KMS-11 (cell line): ENCODE measurements at regions not wholly inside any gene's neighbourhood (a gene's known extent, or its start where the extent isn't known, plus 50 kb on each side); places are given as distances from the start of the nearest gene placed in this dataset.

ENCODE experiments used
- H2AFZ ChIP-seq: fragments of 200-600 bp; sonication (generic); 2 replicates; pipeline ENCODE4 v1.6.1; 2016; ENCODE audit warnings: antibody characterized with exemption, mixed run types, low read depth
- H3K27ac ChIP-seq: fragments of 200-600 bp; sonication (generic); 2 replicates; pipeline ENCODE4 v1.6.1; 2016; ENCODE audit warnings: mild to moderate bottlenecking, mixed run types
- H3K27me3 ChIP-seq: fragments of 200-600 bp; sonication (generic); 2 replicates; pipeline ENCODE4 v1.6.1; 2017; ENCODE audit warnings: mild to moderate bottlenecking, low read depth, mixed run types, moderate library complexity; ENCODE audit not compliant: insufficient read depth
- H3K36me3 ChIP-seq: fragments of 200-600 bp; sonication (generic); 2 replicates; pipeline ENCODE4 v1.6.1; 2017; ENCODE audit warnings: mild to moderate bottlenecking, mixed run types; ENCODE audit not compliant: insufficient read depth
- H3K4me1 ChIP-seq: fragments of 200-600 bp; sonication (generic); 2 replicates; pipeline ENCODE4 v1.6.1; 2016; ENCODE audit warnings: mild to moderate bottlenecking, low read depth, mixed run types; ENCODE audit not compliant: poor library complexity, severe bottlenecking
- H3K4me2 ChIP-seq: fragments of 200-600 bp; sonication (generic); 2 replicates; pipeline ENCODE4 v1.7.0; 2016; ENCODE audit warnings: mild to moderate bottlenecking, mixed run types
- H3K4me3 ChIP-seq: fragments of 200-600 bp; sonication (generic); IDR thresholded peaks from 2 replicates; pipeline ENCODE4 v1.6.1; 2017; ENCODE audit warnings: low read depth, low read length, mixed read lengths; ENCODE audit not compliant: insufficient read depth
- H3K79me2 ChIP-seq: fragments of 200-600 bp; sonication (generic); 2 replicates; pipeline ENCODE4 v1.6.1; 2016; ENCODE audit warnings: low read depth, mixed run types; ENCODE audit not compliant: insufficient read depth
- H3K9ac ChIP-seq: fragments of 200-600 bp; sonication (generic); 2 replicates; pipeline ENCODE4 v1.6.1; 2016; ENCODE audit warnings: mild to moderate bottlenecking, mixed run types
- H4K20me1 ChIP-seq: fragments of 200-600 bp; sonication (generic); 2 replicates; pipeline ENCODE4 v1.6.1; 2016; ENCODE audit warnings: mild to moderate bottlenecking, mixed run types; ENCODE audit not compliant: insufficient read depth
- CTCF ChIP-seq: fragments of 200-600 bp; sonication (generic); conservative IDR thresholded peaks from 2 replicates; pipeline ENCODE4 v1.6.1; 2017; ENCODE audit warnings: low read depth, mild to moderate bottlenecking, antibody characterized with exemption, low read length, moderate library complexity, mixed read lengths

- no peak overlapping the region for H2AFZ ChIP-seq
- no peak for TF ChIP-seq CTCF
These were observed 62.0 kb upstream of the ESRRG start for GRCh38 chr1:216785221-216785620.

GRCh38 chr1:216779686-216780085 is 56.5 kb upstream of the ESRRG start:
- Histone ChIP-seq H2AFZ (no peak overlapping the region), H3K4me3 (no peak overlapping the region), H3K4me2 (no peak overlapping the region), H3K27me3 (no peaks in the 10 kb centered on the region), H3K36me3 (no peaks in the 10 kb centered on the region), H3K79me2 (no peaks in the 10 kb centered on the region), H3K4me1 (no peaks in the 10 kb centered on the region), H3K9ac (no peak overlapping the region), H3K27ac (no peak overlapping the region), H4K20me1 (no peaks in the 10 kb centered on the region)
- TF ChIP-seq CTCF, result no peak

More at GRCh38 chr1:216785221-216785620, 62.0 kb upstream of the ESRRG start:
- H3K36me3 ChIP-seq, result no peaks in the 10 kb centered on the region
- H3K4me1 ChIP-seq, result no peaks in the 10 kb centered on the region
- no peaks in the 10 kb centered on the region for H3K79me2 ChIP-seq
- no peak overlapping the region for H3K4me3 ChIP-seq
- no peaks in the 10 kb centered on the region for H4K20me1 ChIP-seq
- H3K27me3 ChIP-seq, result no peaks in the 10 kb centered on the region
- H3K27ac ChIP-seq, result no peak overlapping the region
- H3K9ac ChIP-seq, result no peak overlapping the region
- no peak overlapping the region for H3K4me2 ChIP-seq

GRCh38 chr1:216778737-216779136 is 55.5 kb upstream of the ESRRG start:
- no peaks in the 10 kb centered on the region for H4K20me1 ChIP-seq

GRCh38 chr1:216777148-216777547 is 53.9 kb upstream of the ESRRG start:
- H3K4me3 ChIP-seq, result no peak overlapping the region
- no peaks in the 10 kb centered on the region for H3K79me2 ChIP-seq
- H3K4me1 ChIP-seq, result no peaks in the 10 kb centered on the region
- no peak overlapping the region for H2AFZ ChIP-seq
- no peak overlapping the region for H3K9ac ChIP-seq
- H3K36me3 ChIP-seq, result no peaks in the 10 kb centered on the region
- no peaks in the 10 kb centered on the region for H4K20me1 ChIP-seq
- no peaks in the 10 kb centered on the region for H3K27me3 ChIP-seq
- H3K27ac ChIP-seq, result no peak overlapping the region
- TF ChIP-seq CTCF, result no peak
- no peak overlapping the region for H3K4me2 ChIP-seq

More at GRCh38 chr1:216778737-216779136, 55.5 kb upstream of the ESRRG start:
- TF ChIP-seq CTCF, result no peak
- no peak overlapping the region for H3K27ac ChIP-seq
- no peaks in the 10 kb centered on the region for H3K79me2 ChIP-seq
- no peak overlapping the region for H2AFZ ChIP-seq
- no peaks in the 10 kb centered on the region for H3K27me3 ChIP-seq
- H3K36me3 ChIP-seq, result no peaks in the 10 kb centered on the region
- no peak overlapping the region for H3K4me2 ChIP-seq
- no peaks in the 10 kb centered on the region for H3K4me1 ChIP-seq
- H3K4me3 ChIP-seq, result no peak overlapping the region
- H3K9ac ChIP-seq, result no peak overlapping the region
